Inflammatory macrophage (primary cell): ENCODE measurements at regions not wholly inside any gene's neighbourhood (a gene's known extent, or its start where the extent isn't known, plus 50 kb on each side); places are given as distances from the start of the nearest gene placed in this dataset.
"Not testable (repeated sequence)": the region's sequence is repeated elsewhere in the genome, so short reads cannot be mapped to it uniquely, and the experiment has no call there.

Experiments used
- DNase-seq, 2 donors: peaks; one replicate each; pipeline ENCODE4 v3.0.0-alpha.2; 2020 to 2022

- DNase-seq = no peak
Measured at GRCh38 chr1:121443001-121443540, 258.3 kb downstream of the SRGAP2C start.

- no peak for DNase-seq
Measured at GRCh38 chr1:121444096-121444495, 259.3 kb downstream of the SRGAP2C start.

GRCh38 chr1:121445679-121446078 is 260.9 kb downstream of the SRGAP2C start:
- DNase-seq = peak in 1 of 2 donors; percentile 45

DNA sequence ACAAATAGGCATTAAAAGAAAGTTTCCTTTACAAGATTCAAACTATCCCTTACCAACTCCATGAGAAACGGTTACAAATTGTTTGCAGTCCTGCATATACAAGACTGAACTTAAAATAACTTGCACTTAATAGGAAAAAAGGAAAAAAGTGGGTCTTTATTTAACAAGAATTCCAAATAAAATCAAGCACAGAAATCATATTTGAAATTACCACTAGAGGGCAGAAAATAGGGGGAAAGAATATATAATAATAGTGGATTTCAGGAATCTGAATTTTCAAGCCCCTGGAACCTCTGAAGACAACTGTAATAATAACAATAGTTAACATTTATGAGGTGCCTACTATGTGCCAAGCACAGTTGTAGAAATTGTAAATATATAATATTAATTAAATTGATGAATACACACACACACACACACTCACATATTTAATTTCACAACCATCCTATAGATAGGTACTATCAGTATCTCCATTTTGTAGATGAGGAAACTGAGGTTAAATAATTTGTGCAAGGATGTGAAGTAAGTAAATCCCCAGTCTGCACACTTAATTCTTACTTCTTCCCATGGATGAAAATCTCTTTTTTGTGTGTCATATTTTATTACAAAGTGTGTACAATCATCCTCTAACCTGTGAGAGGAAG is 262.6 kb downstream of the SRGAP2C start:
- not testable (repeated sequence) for DNase-seq

DNA sequence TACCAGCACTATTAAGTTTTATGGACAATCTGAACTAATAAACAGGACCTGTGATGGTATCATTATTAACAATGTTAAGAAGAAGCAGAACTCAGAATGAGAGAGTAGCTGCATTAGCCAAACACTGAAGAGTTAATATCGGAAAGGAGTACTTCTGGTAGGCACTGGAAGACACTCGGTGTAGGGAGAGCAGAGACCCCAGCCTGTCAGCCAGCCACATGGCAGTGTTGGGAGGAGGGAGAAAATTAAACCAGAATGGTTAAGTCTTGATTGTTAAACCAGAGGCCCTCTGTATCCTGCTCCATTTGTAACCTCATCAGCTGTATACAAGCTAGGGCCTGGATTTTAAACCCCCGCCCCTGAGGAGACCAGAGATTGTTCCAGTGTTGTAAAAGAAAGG is 263.3 kb downstream of the SRGAP2C start:
- DNase-seq = not testable (repeated sequence)

DNA sequence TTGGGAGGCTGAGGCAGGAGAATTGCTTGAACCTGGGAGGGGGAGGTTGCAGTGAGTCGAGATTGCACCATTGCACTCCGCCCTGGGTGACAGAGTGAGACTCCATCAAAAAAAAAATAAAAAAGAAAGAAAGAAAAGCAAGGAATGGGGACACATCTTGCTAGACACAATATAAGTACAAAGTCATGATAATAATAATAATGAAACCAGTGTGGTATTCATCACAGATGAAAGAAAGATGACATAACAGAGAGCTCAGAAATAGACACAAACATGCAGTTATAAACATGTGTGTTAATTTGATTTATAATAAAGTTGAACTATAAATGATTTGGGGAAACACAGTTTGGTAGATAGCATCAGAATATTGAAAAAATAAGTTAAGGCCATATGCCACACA is 264.1 kb downstream of the SRGAP2C start:
- no peak for DNase-seq

- no peak for DNase-seq
Measured at GRCh38 chr1:121452484-121452883, 267.7 kb downstream of the SRGAP2C start.

DNA sequence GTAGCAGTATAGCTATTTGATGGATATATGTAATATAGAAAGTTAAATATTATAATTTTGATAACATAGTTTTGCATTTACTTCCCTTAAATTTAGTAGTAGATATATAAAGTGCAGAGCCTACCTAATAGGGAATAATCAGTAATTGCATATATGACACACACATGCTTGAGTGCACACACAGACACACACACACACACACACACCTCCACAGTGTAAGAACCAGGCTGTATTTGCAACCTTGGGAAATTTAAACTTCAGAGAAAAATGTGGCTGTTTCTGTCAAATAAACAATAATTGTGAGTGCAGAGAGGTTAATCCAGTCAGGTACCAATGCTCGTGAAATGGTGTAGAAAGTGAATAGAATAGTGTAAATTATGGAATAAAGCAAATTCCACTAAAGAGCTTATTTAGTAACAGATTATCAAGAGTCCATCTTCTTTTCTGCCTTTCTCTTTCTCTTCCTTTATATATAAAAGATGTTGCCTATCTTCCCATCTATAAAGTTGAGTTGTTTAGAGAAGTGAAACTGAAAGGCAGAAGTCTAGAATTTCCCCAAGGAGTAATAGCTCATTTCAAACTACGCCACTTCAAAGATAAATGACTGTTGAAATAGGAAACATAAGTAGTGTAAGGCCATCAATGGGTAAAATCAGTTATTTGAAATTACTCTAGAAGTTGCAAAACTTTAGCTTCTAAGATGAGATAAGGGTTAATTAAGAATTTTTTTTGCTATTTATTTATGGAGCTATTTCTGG is 273.7 kb downstream of the SRGAP2C start:
- DNase-seq = peak; percentile 61 to 94

- no peak for DNase-seq
Measured at GRCh38 chr1:121459235-121459634, 274.5 kb downstream of the SRGAP2C start.

DNA sequence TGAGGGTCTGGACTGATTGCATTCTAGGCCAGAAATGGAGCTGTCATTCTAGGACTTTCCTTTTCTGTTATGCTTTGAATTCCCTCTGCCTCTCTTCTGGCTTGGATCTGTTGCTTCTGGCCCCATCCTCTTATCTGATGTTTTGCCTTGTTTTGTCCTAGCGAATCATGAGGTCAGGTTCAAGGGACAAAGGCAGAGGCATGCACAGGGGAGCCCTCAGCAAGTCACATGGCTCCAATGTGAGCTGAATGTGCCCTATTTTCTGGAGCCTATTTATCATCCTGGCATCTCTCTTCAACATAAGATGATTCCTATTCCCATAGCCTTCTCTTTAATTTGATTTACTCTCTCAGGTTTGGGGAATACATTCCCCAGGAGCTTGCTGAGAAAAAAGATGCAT is 284.6 kb downstream of the SRGAP2C start:
- not testable (repeated sequence) for DNase-seq

GRCh38 chr1:121470401-121470800 is 285.6 kb downstream of the SRGAP2C start:
- not testable (repeated sequence) for DNase-seq

DNA sequence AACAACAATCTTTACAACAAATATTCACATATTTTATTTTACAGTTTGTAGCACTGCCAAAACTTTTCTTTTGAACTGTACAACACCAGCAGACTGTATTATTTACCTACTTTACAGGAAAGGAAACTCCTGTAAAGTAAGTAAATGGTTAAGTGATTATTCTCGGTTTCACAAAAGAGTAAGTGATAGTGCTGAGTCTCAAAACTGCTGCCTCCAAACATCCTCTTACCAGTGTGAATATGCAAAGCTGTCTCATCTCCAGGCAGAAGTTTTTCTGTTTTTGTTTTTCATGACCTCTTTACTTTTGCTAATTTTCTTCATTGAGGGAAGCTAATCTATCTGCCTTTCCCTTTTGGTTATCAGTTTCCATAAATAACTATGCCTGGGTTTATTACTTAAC is 286.7 kb downstream of the SRGAP2C start:
- no peak for DNase-seq

GRCh38 chr1:121472017-121472416 is 287.2 kb downstream of the SRGAP2C start:
- no peak for DNase-seq

DNA sequence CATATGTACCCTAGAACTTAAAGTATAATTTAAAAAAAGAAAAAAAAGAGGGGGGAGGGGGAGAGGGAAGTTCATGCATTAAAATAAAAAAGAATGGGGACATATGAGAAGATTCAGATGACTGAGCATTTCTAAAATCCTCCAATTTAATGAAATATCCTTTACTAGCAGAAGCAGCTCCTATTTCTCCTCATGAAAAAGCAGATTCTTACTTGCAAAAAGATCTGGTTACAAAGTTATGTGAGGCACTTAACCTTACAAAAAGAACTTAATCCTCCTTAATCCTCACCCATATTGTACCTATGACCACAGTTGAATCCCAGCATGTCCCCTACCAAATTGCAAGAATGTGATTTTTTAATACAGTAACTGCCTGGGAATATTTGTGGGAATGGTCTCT is 298.5 kb downstream of the SRGAP2C start:
- no peak for DNase-seq

DNA sequence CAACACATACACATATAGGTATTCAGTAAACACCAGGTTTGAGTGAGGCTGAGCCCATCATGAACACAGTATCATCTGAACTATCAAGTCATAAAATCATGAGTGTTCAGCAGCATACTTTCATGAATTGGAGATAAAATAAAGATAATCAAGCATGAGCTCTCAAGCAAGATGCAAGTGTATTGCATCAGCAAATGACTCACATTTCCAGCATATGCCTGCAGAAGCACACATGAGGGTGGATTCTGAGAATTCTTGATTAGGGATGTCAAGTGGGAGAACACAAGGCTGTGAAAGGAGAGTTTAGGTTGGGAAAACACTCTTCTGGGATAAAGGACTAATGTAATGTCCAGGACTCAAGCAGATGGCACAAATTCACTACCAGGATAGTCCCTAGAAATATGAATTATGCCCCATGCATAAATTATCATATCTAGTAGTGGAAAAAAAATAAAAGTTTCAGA is 299.2 kb downstream of the SRGAP2C start:
- DNase-seq = peak; percentile 45 to 51

- DNase-seq = not testable (repeated sequence)
Measured at GRCh38 chr1:121494796-121495195, 310.0 kb downstream of the SRGAP2C start.

DNA sequence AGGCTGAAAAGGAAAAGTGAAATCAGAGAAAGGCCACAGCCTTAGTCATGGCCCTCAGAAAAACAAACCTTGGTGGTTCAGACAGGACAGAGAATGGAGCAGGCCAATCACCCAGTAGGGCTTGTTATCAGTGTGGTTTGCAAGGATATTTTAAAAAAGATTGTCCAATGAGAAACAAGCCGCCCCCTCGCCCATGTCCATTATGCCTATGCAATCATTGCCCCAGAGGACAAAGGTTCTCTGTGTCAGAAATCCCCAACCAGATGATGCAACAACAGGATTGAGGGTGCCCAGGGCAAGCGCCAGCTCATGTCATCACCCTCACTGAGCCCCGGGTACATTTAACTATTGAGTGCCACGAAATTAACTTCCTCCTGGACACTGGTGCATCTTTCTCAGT is 326.7 kb downstream of the SRGAP2C start:
- DNase-seq = peak; percentile 81 to 87

GRCh38 chr1:121511876-121512275 is 327.1 kb downstream of the SRGAP2C start:
- peak; percentile 72 to 82 for DNase-seq

DNA sequence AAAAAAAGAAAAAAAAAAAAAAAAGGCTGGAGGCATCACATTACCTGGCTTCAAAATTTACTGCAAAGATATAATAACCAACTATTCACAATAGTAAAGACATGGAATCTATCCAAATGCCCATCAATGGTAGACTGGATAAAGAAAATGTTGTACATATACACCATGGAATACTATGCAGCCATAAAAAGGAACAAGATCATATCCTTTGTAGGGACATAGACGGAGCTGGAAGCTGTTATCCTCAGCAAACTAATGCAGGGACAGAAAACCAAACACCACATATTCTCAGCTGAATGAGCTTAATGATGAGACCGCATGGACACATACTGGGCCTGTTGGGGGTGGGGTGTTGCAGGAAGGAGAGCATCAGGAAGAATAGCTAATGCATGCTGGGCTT is 330.5 kb downstream of the SRGAP2C start:
- no peak for DNase-seq

DNA sequence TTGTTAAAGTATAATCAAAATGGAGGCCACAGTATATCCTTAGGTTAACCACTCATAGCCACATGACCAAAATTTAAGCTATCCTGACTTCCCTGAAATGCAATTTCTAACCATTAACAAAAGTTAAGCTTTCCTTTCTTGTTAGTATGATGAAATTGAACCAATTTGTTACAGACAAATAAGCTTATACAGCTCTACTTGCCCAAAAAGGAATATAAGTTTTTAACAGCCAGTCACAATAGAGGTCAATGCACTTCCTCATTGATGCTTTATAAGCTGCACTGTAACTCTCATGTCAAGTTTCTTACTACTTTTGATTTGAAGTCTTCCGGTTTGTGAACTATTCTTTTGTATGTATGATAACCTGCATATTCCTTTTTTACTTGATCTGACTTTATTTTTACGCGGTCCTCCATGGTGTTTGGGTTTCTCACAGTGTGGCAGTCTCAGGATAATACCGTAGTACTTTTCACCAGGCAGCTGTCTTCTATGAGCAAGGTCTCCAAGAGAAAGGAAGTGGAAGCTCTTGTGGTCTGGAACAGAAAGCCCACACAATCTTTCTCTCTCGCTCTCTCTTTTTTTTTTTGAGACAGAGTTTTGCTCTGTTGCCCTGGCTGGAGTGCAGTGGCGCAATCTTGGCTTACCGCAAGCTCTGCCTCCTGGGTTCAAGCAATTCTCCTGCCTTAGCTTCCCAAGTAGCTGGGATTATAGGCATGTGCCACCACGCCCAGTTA is 331.6 kb downstream of the SRGAP2C start:
- DNase-seq = peak; percentile 78 to 85

DNA sequence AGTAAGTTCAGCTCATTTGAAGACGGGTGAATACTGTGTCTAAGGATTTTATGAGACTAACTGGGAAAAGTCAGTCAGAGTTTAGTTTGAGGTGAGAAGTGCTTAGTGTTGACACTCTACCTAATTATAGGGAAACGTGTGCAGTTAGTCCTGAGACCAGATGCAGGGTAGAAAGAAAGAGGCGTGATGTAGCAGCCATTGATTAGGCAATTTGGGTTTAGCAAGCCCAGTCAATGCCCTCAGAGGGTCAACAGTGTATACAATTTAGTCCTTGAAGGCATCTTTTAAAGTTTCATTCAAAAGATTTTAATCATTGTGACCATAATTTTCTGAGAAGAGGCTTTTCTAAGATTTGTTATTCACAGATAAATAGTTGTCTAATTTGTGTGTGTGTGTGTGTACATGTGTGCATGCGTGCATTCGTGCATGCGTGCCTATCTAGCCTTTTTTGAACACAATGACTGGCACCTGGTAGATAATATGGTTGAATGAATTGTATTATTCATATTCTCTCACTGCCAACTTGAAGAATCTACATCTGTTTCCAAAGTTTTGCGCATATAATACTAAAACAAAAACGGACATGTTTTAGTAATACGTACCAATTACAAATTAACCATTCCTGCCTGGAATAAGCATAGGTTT is 332.9 kb downstream of the SRGAP2C start:
- DNase-seq = peak in 1 of 2 donors; percentile 4

DNA sequence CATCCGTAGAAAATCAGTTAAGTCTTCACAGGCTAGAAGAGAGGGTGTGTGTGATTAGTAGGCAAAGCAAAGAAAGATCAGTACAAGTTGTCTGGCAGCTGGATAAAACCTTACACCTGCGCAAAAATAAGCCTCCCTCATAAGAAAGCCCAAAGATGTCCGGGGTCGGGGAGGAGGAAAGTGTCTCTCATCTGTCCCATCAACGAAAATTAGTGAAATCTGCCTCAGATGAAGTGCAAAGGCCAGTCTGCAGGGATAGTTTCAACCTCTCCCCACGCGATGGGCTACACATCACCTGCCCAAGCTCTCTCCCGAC is 333.9 kb downstream of the SRGAP2C start:
- no peak for DNase-seq
